Activated naive CD4-positive, alpha-beta T cell treated with Interleukin-2 at 50 U/mL for 16 hours (primary cell): ENCODE measurements at regions not wholly inside any gene's neighbourhood (a gene's known extent, or its start where the extent isn't known, plus 50 kb on each side); places are given as distances from the start of the nearest gene placed in this dataset.

Experiments
- DNase-seq: peaks from one replicate; pipeline ENCODE4 v3.0.0-alpha.2; 2020

- DNase-seq, result no peak
Observed at GRCh38 chr3:42037318-42037945, 53.7 kb upstream of the TRAK1 start.

DNA sequence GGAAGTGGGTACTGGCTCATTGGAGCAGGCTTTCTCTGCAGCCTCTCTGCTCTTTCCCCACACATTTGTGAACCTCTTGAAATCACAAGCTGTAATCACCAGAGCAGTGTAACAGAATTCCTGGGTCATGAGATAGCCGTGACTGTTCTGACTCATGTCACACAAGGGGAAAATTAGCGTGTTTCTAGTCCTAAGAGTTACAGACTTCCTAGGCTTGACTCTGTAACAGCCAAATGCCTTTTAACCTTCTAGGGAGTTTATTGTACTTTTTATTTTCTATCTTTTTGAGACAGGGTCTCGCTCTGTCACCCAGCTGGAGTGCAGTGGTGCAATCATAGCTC is 54.7 kb upstream of the TRAK1 start:
- no peak for DNase-seq

- DNase-seq, result no peak
Observed at GRCh38 chr3:42035816-42036482, 55.2 kb upstream of the TRAK1 start.

GRCh38 chr3:42035007-42035406 is 56.1 kb upstream of the TRAK1 start:
- no peak for DNase-seq

- no peak for DNase-seq
Observed at GRCh38 chr3:42033741-42034140, 57.4 kb upstream of the TRAK1 start.

- DNase-seq, result no peak
Observed at GRCh38 chr3:42032693-42033349, 58.3 kb upstream of the TRAK1 start.

GRCh38 chr3:42031808-42032480 is 59.2 kb upstream of the TRAK1 start:
- DNase-seq, result no peak

DNA sequence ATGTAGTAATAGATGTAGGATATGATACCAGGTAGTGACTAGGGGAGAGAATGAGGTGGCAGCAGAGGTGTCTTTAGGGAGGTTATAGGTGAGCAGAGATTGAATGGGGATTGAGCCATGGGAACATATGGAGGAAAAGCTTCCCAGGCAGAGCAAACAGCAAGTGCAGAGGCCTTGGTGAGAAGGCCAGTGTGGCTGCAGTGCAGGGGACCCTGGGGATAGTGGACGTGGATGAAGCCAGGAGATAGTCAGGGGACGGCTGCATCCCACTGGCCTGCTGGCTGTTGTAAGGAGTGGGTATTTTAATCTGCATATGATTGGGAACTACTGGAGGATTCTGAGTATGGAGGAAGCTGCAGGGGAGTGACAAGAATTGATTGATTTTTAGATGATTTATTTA is 62.7 kb upstream of the TRAK1 start:
- no peak for DNase-seq

GRCh38 chr3:42027571-42027970 is 63.6 kb upstream of the TRAK1 start:
- no peak for DNase-seq

DNA sequence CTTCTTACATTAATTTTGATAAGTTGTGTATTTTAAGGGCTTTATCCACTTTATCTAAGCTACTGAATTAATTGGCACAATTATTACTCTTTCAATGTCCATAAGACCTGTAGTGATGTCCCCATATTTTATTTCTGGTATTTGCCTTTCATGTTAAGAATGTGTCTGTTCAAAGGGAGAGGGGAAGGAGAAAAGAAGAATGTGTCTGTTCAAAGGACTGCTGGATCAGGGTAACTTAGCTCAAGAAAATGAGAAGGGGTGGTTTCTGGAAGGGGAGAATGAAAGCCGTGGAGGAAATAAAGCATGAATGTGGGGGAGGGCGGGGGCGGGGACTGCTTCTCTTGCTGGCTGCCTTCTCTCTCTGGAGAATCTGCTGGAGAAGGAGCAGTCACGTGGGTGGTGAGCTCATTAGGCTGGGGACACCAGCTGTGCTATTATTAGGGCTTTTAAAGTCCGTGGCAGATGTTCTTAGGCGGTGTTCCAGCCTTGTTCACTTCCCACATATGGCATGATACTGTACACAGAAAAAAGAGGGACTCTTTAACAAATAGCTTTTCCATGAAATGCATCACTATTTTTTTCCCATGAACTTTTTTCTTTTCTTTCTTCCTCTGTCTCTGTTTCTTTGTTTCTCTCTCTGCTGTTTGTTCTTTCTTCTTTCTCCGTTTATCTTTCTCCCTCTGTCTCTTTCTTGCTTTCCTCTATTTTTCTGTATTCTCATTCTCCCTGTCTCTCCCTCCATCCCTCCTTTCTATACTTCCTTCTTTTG is 63.7 kb upstream of the ULK4 start:
- no peak for DNase-seq

DNA sequence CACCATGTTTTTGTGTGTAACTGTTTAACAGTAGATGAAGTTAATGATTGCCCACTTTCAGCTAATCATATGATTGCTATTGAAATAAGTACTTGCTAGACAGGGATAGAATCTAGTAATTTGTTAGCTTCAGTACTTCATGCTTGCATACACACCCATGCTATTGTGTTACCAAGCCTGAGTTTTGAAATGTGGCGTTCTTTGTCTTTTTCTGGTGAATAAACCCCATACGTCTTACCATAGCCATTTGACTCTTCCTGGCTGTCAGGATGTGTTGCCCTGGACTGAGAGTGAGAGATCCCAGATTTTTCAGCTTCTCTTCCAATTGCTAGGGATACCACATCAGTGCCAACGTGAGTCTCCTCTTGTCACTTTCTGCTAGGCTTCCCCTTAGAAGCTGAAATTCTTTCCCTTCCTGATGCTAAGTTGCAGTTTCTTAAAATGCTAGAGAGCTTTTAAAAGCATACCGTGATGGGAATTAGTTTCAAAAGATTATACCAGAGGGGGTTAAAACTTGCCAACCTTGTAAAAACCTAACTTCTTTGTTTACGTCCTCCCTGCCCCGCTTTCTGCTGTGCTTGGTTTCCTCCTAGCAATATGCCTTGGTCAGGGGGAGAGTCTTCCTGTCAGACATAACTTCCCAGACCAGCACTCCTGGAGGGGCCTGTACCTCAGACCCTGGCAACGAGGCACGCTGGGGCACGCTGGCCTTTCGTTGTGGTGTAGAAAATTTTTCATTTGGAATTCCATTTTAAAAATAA is 62.9 kb upstream of the ULK4 start:
- DNase-seq, result no peak

GRCh38 chr3:42023380-42023779 is 61.5 kb upstream of the ULK4 start:
- peak; percentile 48 for DNase-seq

DNA sequence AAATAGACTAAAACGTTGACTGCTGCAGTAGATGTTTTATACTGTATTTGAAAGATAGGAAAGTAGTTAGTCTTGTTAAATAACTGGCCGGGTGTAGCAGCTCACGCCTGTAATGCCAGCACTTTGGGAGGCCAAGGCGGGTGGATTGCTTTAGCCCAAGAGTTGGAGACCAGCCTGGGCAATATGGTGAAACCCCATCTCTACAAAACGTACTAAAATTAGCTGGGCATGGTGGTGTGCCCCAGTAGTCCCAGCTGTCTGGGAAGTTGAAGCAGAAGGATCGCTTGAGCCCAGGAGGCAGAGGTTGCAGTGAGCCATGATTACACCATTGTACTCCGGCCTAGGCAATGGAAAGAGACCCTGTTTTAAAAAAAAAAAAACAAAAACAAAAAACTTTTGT is 60.5 kb upstream of the ULK4 start:
- no peak for DNase-seq

DNA sequence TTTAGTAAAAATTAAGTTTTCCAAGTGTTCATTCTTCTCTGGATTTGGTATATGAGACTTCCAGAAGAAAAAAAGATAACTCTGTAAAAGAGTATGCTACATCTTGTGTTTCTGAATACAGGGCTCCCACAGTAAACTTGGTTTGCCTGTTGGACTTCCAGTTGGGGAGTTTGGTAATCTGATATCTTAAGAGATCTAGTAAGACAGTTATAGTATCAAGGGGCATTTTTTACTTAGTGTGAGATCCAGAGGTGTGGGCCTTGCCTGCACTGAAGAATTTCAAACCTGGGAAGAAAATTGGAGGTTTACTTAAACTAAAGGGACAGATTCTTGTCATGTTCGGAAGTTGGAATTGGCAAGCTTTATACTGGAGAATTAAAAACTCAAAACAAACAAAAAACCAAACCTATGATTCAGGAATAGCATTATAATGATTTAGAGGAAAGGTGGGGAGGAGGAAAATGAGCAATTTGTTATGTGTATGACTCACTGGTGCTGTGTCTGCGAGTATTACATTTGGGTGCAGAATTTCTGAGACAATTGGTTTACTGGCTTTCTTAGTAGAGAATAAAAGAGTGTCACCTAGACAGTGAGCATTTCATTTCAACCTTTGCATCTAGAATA is 58.9 kb upstream of the ULK4 start:
- no peak for DNase-seq

GRCh38 chr3:42019953-42020260 is 58.0 kb upstream of the ULK4 start:
- no peak for DNase-seq

GRCh38 chr3:42019144-42019952 is 57.4 kb upstream of the ULK4 start:
- DNase-seq, result no peak

GRCh38 chr3:42014921-42015533 is 53.1 kb upstream of the ULK4 start:
- peak; percentile 10 for DNase-seq

DNA sequence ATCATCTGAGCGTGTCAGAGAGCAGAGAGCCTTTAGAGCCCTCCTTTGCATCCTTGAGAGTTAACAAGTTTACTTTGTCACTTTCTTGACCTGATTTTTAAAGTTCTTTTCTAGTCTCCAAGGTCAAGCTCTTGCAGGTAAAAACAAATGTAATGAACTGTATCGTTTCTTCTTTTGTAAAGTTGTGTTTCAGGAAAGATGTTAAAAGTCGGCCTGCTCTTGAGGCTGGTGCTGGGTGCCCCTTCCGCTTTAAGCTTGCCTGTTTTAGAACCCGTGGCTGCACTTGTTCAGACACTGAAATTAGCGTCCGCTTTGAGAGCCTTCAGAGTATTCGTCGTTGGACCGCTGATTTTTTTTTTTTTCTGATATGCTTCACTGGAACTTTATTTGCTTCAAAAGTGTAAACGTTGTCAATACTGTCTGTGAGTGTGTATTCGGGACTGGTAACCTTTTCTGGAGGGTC is 52.6 kb upstream of the ULK4 start:
- DNase-seq, result no peak

- DNase-seq, result peak; percentile 50
Observed at GRCh38 chr3:42013691-42014457, 52.0 kb upstream of the ULK4 start.
